Muscle of leg (tissue), 3 donors: ENCODE measurements at regions not wholly inside any gene's neighbourhood (a gene's known extent, or its start where the extent isn't known, plus 50 kb on each side); places are given as distances from the start of the nearest gene placed in this dataset.
A peak's percentile ranks its signal among the peaks of the same experiment; 100 is the strongest.

Experiments used
- DNase-seq: peaks from one replicate; pipeline ENCODE4 v3.0.0; 2013
- H3K27ac ChIP-seq: one replicate; pipeline ENCODE4 v1.5.1; 2013; ENCODE audit warnings: mild to moderate bottlenecking, low read length, control low read depth
- H3K27me3 ChIP-seq: one replicate; pipeline ENCODE4 v1.6.1; 2013; ENCODE audit warnings: low read length; ENCODE audit not compliant: control insufficient read depth, insufficient read depth
- H3K36me3 ChIP-seq: one replicate; pipeline ENCODE4 v1.6.1; 2013; ENCODE audit warnings: low read length; ENCODE audit not compliant: control insufficient read depth, insufficient read depth
- H3K4me1 ChIP-seq: one replicate; pipeline ENCODE4 v1.6.1; 2013; ENCODE audit warnings: low read length; ENCODE audit not compliant: control insufficient read depth, insufficient read depth
- H3K4me3 ChIP-seq: one replicate; pipeline ENCODE4 v1.5.1; 2013; ENCODE audit warnings: low read length, control low read depth
- H3K9me3 ChIP-seq: replicated peaks from 2 replicates; pipeline ENCODE4 v1.6.1; 2013; ENCODE audit warnings: low read depth, low read length; ENCODE audit not compliant: control insufficient read depth
- WGBS: methylation state at CpG from one replicate; pipeline ENCODE4 v1.1.5; 2013; ENCODE audit warnings: missing lambda C conversion rate; ENCODE audit not compliant: insufficient coverage; 5-methylcytosine and 5-hydroxymethylcytosine counted together

DNA sequence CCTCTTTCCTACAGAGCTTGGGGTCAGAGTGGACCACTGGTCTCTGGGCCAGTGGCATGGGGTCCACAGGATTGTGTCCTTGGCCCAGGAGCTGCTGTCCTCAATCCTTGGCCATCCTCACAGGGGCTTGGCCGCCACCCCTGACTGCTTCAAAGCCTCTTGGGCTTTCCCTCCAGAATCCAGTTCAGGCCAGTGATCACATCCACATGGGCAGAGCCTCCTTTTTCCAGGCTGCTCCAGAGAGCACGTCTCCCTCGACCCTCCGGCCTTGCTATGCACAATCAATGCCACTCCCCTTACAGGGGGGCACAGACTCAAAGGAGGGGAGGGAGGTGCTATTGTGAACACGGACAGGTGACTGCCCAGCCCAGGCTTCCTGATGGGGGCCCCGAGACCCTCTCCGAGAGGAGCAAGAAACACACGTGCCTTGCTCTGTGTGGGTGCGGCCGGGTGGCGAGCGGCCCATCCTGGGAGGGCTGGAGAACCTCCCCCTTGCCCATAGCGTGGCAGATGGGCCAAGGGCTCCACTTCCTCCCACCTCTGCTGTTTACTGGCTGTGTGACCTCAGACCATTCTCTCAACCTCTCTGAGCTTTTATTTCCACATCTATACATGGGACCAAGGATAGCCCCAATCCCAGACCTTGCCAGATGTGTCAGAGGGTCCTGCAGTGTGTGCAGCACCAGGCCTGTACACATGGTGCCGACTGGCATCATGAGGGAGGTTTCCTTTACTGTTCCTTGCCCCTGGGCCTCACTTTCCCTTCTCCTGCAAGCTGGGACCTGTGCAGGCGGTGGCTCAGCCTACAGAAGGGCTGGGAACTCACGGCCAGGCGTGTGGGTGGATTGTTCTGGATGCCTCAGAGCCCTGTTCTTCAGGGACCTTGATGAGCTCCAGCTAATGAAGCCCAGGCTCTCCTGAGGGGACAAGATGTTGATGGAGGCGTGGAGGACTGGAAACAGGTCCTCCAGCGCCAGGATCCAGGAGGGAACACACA lies 229.0 kb upstream of the GSE1 start:
- H3K4me1 ChIP-seq = peaks cover 44% of the 10 kb centered on the region
- H3K9me3 ChIP-seq = no peaks in the 10 kb centered on the region
- WGBS = 70% methylated on average over 13 of the region's 19 CpGs
- no peaks in the 10 kb centered on the region for H3K36me3 ChIP-seq
- H3K27ac ChIP-seq = no peak overlapping the region
- DNase-seq = peak; percentile 48
- no peak overlapping the region for H3K4me3 ChIP-seq
- no peaks in the 10 kb centered on the region for H3K27me3 ChIP-seq

DNA sequence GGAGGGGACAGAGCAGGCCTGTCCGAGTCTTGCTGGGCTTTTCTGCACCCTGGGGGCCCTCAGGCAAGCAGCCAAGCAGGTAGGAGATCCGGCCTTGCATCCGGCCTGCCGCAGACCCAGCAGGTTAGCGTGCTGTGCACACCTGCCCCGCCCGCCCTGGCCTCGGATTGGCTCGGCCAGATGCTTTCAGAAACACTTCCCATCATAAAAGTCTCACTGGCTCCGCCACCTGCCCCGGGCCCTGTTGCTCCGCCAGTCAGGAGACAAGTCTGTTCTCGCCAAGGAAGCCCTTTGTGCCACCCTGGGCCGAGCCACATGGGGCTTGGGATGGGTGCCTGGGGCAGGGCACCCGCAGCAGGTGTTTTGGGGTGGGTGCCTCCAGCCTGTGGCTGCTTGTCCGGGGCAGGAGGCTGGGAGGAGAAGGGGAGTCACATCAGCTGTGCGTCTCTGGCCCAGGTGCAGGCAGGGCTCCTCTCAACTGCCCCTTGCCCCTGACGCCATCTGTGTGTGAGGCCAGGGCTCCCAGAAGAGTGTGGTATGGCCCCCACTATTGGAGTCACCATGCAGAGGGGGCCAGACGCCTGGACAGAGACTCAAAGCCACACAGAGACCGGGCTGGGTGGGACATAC lies 228.2 kb upstream of the GSE1 start:
- no peaks in the 10 kb centered on the region for H3K27me3 ChIP-seq
- no peaks in the 10 kb centered on the region for H3K36me3 ChIP-seq
- no peaks in the 10 kb centered on the region for H3K9me3 ChIP-seq
- peaks cover 36% of the 10 kb centered on the region for H3K4me1 ChIP-seq
- no peak for DNase-seq
- H3K27ac ChIP-seq = no peak overlapping the region
- 56% methylated on average over 15 of the region's 20 CpGs for WGBS
- H3K4me3 ChIP-seq = no peak overlapping the region

DNA sequence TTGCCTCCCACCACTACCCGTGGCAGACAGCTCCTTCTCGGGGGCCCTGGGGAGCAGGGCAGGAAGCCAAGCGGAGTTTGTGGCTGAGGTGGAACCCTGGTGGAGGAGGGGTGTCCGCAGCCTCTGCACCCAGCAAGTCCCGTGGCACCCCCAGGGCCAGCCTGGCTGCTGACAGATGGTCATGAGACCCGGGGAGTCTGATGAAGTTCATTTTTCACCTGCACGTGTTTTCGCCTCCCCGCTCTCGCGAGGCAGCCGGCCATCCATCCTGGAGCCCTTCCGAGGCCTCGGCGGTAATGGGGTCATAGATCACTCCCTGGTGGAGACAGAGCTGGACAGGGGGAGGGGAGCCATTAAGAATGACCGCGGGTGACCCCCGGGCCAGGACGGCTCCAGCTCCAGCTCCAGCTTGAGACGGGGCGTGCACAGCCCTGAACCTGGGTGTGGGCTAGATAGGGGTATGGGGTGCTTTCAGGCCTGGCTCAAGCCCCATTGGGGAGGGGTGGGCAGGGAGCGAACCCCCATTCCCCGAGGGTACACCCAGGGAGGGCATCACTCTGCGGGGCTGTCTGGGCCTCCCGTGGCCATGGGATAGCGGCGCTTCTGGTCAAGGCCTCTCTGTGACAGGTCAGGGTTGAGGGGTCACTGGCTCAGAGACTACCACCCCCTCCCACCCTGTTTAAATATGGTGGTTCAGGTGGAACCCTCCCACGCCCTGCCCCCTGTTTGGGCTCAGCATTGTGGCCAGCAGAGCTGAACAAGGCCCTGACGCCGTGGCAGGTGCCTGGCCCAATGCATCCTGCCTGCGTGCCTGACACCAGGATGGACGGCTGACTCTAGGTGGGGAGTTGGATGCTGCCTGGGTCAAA lies 227.4 kb upstream of the GSE1 start:
- WGBS = 47% methylated on average over 25 of the region's 32 CpGs
- H3K27me3 ChIP-seq = no peaks in the 10 kb centered on the region
- no peak for DNase-seq
- H3K4me1 ChIP-seq = peaks cover 34% of the 10 kb centered on the region
- no peak overlapping the region for H3K4me3 ChIP-seq
- H3K36me3 ChIP-seq = no peaks in the 10 kb centered on the region
- H3K27ac ChIP-seq = no peak overlapping the region
- H3K9me3 ChIP-seq = no peaks in the 10 kb centered on the region

DNA sequence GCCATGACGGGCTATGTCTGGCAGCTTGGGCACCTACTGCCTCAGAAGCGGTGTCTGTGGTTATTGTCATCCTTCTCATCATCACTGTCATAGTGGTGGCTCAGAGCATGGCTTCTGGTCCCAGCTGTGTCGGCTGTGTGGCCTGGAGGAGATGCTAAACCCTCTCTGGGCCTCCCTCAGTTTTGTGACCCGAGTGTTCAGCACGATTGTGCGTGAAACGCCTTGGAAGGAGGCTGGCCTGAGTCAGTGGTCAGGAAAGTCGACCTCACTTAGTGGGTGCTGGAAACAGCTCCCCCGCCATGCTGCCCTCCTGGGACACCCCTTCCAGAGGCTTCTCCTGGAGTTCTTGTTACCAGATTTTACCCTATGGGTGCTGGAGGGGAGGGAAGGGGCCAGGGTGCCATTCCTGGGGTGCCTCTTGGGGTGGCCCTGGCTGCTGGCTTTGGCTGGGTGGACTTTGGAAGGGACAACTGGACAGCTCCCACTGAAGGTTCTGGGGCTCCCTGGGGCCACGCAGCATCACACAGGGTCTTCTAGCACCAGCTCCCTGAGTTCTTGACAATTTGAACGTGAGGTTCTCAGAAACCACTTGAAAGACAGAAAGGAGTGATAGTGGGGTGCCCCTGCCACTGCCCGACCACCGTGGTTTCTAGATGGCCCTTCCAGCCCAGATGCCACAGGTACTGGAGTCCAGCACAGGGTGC lies 226.5 kb upstream of the GSE1 start:
- Histone ChIP-seq H3K4me1 (peaks cover 33% of the 10 kb centered on the region), H3K9me3 (no peaks in the 10 kb centered on the region), H3K4me3 (no peak overlapping the region), H3K27me3 (no peaks in the 10 kb centered on the region), H3K36me3 (no peaks in the 10 kb centered on the region), H3K27ac (no peak overlapping the region)
- WGBS = 93% methylated on average over 7 of the region's 13 CpGs
- DNase-seq = no peak

DNA sequence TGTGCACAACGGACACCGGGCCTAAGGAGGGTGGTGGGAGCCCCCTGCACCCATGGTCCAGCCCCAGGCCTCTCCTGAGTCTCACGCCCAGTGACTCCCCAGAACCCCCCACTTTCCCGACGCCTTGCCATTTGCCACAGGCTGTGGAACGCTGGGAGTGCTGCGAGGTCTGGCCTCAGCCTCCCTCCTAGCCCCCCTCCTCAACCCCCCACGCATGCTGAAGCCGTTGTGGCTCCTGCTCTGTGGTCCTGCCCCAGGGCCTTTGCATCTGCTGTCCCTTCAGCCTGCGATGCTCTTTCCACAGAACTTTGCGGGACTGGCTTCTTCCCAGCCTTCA lies 226.0 kb upstream of the GSE1 start:
- no peaks in the 10 kb centered on the region for H3K27me3 ChIP-seq
- no peaks in the 10 kb centered on the region for H3K9me3 ChIP-seq
- H3K27ac ChIP-seq = no peak overlapping the region
- no peak for DNase-seq
- no peaks in the 10 kb centered on the region for H3K36me3 ChIP-seq
- no peak overlapping the region for H3K4me3 ChIP-seq
- WGBS = 90% methylated on average over 7 of the region's 11 CpGs
- peaks cover 27% of the 10 kb centered on the region for H3K4me1 ChIP-seq

DNA sequence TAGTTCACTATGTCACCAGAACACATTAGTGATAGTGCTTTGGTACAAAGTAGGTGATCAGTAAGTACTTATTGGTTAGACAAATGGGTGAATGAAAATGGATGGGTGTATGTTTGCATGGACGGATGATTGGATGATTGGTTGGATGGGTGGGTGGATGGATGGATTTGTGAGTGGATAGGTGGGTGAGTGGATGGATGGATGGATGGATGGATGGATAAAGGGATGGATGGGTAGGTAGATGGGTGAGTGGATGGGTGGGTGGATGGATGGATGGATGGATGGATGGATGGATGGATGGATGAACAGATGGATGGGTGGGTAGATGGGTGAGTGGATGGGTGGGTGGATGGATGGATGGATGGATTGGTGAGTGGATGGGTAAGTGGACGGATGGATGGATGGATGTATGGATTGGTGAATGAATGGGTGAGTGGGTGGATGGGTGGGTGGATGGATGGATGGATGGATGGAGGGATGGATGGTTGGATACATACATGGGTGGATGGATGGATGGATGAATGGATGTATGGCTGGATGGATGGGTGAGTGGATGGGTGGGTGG lies 225.3 kb upstream of the GSE1 start:
- H3K9me3 ChIP-seq = no peaks in the 10 kb centered on the region
- H3K4me3 ChIP-seq = no peak overlapping the region
- peaks cover 25% of the 10 kb centered on the region for H3K4me1 ChIP-seq
- no peak for DNase-seq
- H3K27me3 ChIP-seq = no peaks in the 10 kb centered on the region
- H3K36me3 ChIP-seq = no peaks in the 10 kb centered on the region
- H3K27ac ChIP-seq = no peak overlapping the region
- WGBS = 94% methylated on average over 2 of the region's 2 CpGs

DNA sequence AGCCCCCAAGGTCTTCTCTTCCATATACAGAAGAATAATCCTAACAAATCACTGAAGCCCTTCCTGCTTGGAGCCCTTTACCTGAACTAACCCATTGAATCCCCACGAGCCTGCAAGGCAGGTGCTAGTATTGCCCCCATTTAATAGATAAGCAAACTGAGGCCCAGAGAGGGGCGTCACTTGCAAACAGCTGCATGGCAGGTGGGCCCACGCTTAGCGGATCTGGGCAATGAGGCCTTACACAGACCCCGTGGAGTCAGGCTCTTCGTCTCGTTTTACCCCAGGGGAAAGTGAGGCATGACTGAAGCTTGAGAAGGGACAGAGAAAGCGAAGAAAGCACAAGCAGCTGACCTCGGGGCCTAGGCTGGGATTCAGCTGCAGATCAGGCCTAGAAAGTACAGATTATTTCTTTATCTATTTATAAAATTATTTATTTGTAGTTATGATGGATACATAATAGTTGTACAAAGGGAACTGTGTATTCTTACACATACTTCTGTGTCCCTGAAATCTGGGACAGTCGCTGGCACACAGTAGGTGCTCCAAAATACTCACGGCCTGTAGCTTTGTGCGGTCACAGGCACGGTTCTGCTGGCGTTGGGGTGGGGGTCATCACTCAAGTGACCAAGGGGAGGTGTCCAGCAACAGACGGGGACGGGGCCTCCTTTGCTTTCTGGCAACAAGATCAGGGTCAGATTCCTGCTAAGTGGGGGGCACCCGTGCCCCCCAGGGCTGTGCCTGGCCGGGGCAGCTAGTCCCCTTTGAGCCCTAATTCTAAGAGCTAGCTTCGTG lies 223.2 kb upstream of the GSE1 start:
- Histone ChIP-seq H3K4me1 (peaks cover 25% of the 10 kb centered on the region), H3K36me3 (no peaks in the 10 kb centered on the region), H3K9me3 (no peaks in the 10 kb centered on the region), H3K4me3 (no peak overlapping the region), H3K27ac (no peak overlapping the region), H3K27me3 (no peaks in the 10 kb centered on the region)
- 79% methylated on average over 10 of the region's 19 CpGs for WGBS
- no peak for DNase-seq

DNA sequence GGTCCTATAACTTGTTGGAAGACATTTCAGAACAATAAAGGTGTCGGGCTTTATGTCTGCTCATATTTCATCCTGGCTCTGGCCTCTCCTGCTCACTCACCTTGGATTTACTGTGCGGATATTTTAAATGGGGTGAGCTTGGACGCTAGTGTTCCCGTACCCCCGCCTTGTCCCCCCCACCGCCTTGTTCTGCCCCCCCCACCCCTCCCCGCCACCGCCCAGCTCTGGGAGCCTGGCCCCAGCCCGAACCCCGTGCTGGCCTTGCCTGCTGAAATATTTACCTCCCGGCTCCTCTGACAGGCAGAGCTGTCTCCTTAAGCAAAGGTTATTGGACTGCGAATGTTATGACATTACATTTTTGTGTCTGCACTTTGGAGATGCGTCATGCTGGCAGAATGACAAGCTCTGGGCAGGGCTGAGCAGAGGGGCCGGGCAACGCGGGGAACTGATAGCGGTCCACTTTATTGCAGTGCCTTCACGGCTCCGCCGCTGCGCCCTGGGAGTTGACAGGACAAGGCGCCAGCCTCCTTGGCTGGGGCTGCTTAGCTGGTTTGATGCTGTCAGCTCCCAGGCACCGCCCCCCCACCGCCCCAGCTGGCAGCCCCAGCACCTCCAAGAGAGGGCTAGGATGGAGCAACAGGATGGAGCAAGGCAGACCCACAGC lies 222.5 kb upstream of the GSE1 start:
- peak; percentile 74 for DNase-seq
- WGBS = 44% methylated on average over 16 of the region's 24 CpGs
- Histone ChIP-seq H3K27ac (no peak overlapping the region), H3K27me3 (no peaks in the 10 kb centered on the region), H3K4me1 (peaks cover 25% of the 10 kb centered on the region), H3K36me3 (no peaks in the 10 kb centered on the region), H3K9me3 (no peaks in the 10 kb centered on the region), H3K4me3 (no peak overlapping the region)
